ENCODE measurements at regions not wholly inside any gene's neighbourhood (a gene's known extent, or its start where the extent isn't known, plus 50 kb on each side); places are given as distances from the start of the nearest gene placed in this dataset.

DNA sequence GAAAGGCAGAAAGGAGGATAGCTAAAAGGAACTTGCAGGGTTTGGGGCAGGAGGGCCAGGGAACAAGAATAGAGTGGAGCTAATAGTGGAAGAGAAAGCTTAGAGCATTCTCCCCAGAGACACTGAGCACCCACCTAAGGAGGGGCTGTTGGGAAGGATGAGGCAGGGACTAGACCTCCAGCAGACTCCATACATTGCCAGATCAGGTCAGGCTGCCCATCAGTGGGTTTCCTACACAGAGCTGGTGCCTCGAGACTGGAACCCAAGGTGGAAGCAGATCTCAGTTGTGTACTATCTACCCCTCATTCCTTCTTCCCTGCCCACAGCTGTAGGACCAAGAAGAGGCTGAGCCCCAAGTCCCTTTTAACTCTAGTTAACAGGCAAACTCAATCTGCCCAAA, 148.5 kb downstream of the ZFP36L2 start:
- H3K4me3 ChIP-seq (ENCODE audit: low read depth in 2 of 2, low read length in 2 of 2): no peak overlapping the region
- in situ Hi-C loops (cut with HindIII; ENCODE audit: low pct_unique_long_range_greater_than_20kb, low sequenced_read_pairs): no loop called here
- no peak for ATAC-seq
- intact Hi-C loops (cut with micrococcal nuclease; ENCODE audit: unreplicated experiment): no loop called here
- H3K27ac ChIP-seq (ENCODE audit: low read length): peak overlapping the region; percentile 2; the same call in 1 of the 2 replicates
- ChIA-PET POLR2A (no interaction called here), CTCF (no interaction called here)
- no peaks in the 10 kb centered on the region for H3K27me3 ChIP-seq (ENCODE audit: control insufficient read depth, insufficient read depth, low read length)
- no peaks in the 10 kb centered on the region for H3K9me3 ChIP-seq (ENCODE audit: control insufficient read depth, insufficient read depth, low read depth, low read length)
- TF ChIP-seq, protein P1, sequence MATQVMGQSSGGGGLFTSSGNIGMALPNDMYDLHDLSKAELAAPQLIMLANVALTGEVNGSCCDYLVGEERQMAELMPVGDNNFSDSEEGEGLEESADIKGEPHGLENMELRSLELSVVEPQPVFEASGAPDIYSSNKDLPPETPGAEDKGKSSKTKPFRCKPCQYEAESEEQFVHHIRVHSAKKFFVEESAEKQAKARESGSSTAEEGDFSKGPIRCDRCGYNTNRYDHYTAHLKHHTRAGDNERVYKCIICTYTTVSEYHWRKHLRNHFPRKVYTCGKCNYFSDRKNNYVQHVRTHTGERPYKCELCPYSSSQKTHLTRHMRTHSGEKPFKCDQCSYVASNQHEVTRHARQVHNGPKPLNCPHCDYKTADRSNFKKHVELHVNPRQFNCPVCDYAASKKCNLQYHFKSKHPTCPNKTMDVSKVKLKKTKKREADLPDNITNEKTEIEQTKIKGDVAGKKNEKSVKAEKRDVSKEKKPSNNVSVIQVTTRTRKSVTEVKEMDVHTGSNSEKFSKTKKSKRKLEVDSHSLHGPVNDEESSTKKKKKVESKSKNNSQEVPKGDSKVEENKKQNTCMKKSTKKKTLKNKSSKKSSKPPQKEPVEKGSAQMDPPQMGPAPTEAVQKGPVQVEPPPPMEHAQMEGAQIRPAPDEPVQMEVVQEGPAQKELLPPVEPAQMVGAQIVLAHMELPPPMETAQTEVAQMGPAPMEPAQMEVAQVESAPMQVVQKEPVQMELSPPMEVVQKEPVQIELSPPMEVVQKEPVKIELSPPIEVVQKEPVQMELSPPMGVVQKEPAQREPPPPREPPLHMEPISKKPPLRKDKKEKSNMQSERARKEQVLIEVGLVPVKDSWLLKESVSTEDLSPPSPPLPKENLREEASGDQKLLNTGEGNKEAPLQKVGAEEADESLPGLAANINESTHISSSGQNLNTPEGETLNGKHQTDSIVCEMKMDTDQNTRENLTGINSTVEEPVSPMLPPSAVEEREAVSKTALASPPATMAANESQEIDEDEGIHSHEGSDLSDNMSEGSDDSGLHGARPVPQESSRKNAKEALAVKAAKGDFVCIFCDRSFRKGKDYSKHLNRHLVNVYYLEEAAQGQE (IDR thresholded peaks at IDR 0.05; ENCODE audit: insufficient read depth in 1 of 2, low read depth in 2 of 2, low read length in 1 of 2): no peak
- TF ChIP-seq, protein P2, sequence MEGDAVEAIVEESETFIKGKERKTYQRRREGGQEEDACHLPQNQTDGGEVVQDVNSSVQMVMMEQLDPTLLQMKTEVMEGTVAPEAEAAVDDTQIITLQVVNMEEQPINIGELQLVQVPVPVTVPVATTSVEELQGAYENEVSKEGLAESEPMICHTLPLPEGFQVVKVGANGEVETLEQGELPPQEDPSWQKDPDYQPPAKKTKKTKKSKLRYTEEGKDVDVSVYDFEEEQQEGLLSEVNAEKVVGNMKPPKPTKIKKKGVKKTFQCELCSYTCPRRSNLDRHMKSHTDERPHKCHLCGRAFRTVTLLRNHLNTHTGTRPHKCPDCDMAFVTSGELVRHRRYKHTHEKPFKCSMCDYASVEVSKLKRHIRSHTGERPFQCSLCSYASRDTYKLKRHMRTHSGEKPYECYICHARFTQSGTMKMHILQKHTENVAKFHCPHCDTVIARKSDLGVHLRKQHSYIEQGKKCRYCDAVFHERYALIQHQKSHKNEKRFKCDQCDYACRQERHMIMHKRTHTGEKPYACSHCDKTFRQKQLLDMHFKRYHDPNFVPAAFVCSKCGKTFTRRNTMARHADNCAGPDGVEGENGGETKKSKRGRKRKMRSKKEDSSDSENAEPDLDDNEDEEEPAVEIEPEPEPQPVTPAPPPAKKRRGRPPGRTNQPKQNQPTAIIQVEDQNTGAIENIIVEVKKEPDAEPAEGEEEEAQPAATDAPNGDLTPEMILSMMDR (IDR thresholded peaks at IDR 0.05): no peak
- TF ChIP-seq TCF7L2 (IDR thresholded peaks at IDR 0.05; ENCODE audit: low read depth, low read length) (no peak), POLR2AphosphoS5 (IDR thresholded peaks at IDR 0.05; ENCODE audit: low read depth, low read length) (no peak)
- H3K36me3 ChIP-seq (ENCODE audit: control insufficient read depth, insufficient read depth, low read length): no peaks in the 10 kb centered on the region
- no peak for DNase-seq (ENCODE audit: low read depth, low spot score)
- no TSS peak for BruUV-seq (replicated peaks)
- peaks cover 35% of the 10 kb centered on the region for H3K4me1 ChIP-seq (ENCODE audit: control insufficient read depth, insufficient read depth, low read length)

DNA sequence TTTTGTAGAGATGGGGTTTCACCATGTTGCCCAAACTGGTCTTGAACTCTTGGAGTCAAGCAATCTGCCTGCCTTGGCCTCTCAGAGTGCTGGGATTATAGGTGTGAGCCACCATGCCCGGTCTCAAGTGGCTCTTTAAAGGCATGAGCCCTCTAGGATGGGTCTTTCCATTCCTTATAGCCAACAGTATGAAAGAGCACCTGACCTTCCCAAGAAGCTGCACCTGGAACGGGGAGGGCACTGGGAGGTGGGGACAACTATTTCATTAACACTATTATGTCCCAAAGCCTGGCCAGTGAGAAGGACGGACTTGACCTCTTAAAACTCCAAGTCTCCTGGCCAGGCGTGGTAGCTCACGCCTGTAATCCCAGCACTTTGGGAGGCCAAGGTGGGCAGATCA, 149.7 kb downstream of the ZFP36L2 start:
- Histone ChIP-seq H3K27me3 (ENCODE audit: control insufficient read depth, insufficient read depth, low read length) (no peaks in the 10 kb centered on the region), H3K4me3 (ENCODE audit: low read depth in 2 of 2, low read length in 2 of 2) (no peak overlapping the region), H3K9me3 (ENCODE audit: control insufficient read depth, insufficient read depth, low read depth, low read length) (no peaks in the 10 kb centered on the region), H3K4me1 (ENCODE audit: control insufficient read depth, insufficient read depth, low read length) (peaks cover 29% of the 10 kb centered on the region), H3K27ac (ENCODE audit: low read length) (peak overlapping the region; percentile 81; the same call in 1 of the 2 replicates), H3K36me3 (ENCODE audit: control insufficient read depth, insufficient read depth, low read length) (no peaks in the 10 kb centered on the region)
- BruUV-seq (replicated peaks): no TSS peak
- POLR2A ChIA-PET: no interaction called here
- CTCF ChIA-PET: no interaction called here
- no peak for ATAC-seq
- in situ Hi-C loops (cut with HindIII; ENCODE audit: low pct_unique_long_range_greater_than_20kb, low sequenced_read_pairs) (no loop called here), intact Hi-C loops (cut with micrococcal nuclease; ENCODE audit: unreplicated experiment) (no loop called here)
- TF ChIP-seq, protein P2 (IDR thresholded peaks at IDR 0.05): no peak
- TF ChIP-seq POLR2AphosphoS5 (IDR thresholded peaks at IDR 0.05; ENCODE audit: low read depth, low read length) (no peak), SIN3A (IDR thresholded peaks at IDR 0.05; ENCODE audit: borderline replicate concordance, insufficient read depth, low read depth, low read length) (no peak), TCF7L2 (IDR thresholded peaks at IDR 0.05; ENCODE audit: low read depth, low read length) (no peak)
- TF ChIP-seq, protein P1 (IDR thresholded peaks at IDR 0.05; ENCODE audit: insufficient read depth in 1 of 2, low read depth in 2 of 2, low read length in 1 of 2): no peak
- DNase-seq (ENCODE audit: low read depth, low spot score): no peak

All from Panc1 (cell line).